ENCODE measurements at regions not wholly inside any gene's neighbourhood (a gene's known extent, or its start where the extent isn't known, plus 50 kb on each side); places are given as distances from the start of the nearest gene placed in this dataset.
A peak's percentile ranks its signal among the peaks of the same experiment; 100 is the strongest.
"Not testable (repeated sequence)": the region's sequence is repeated elsewhere in the genome, so short reads cannot be mapped to it uniquely, and the experiment has no call there.

DNA sequence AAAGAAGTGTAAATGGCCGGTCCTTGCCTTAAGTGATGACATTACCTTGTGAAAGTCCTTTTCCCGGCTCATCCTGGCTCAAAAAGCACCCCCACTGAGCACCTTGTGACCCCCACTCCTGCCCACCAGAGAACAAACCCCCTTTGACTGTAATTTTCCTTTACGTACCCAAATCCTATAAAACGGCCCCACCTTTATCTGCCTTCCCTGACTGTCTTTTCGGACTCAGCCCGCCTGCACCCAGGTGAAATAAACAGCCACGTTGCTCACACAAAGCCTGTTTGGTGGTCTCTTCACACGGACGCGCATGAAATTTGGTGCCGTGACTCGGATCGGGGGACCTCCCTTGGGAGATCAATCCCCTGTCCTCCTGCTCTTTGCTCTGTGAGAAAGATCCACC lies 112.4 kb downstream of the NPY start:
- not testable (repeated sequence) for DNase-seq

DNA sequence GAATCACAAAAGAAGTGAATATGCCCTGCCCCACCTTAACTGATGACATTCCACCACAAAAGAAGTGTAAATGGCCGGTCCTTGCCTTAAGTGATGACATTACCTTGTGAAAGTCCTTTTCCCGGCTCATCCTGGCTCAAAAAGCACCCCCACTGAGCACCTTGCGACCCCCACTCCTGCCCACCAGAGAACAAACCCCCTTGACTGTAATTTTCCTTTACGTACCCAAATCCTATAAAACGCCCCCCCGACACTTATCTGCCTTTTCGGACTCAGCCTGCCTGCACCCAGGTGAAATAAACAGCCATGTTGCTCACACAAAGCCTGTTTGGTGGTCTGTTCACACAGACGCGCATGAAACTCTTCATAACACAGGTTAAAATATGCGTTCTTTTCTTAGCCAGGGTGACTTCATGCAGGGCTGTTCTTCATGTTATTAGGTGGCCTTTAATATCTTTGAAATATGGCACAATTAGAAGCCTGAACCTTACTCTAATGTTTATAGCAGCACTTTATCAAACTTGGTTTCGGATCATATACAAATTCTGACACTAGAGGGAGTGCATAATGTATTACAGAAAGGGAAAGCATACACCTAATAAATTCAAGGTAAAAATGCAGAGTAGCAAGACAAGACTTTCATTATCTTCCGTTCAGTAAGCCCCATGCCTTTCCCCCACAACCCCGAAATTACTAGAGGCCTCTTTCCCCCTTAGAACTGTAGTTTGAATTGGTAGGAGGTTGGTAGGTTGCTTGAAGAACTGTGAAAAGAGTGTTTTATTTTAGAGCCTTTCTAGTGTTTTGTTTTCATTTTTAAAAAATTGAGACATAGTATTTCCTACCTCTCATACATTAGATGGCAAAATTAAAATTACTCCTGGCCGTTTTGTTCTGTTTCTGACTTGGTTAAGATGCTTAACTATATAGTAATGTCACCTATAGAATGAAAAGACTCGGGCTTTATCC lies 117.9 kb downstream of the NPY start:
- peak; percentile 48 for DNase-seq

DNA sequence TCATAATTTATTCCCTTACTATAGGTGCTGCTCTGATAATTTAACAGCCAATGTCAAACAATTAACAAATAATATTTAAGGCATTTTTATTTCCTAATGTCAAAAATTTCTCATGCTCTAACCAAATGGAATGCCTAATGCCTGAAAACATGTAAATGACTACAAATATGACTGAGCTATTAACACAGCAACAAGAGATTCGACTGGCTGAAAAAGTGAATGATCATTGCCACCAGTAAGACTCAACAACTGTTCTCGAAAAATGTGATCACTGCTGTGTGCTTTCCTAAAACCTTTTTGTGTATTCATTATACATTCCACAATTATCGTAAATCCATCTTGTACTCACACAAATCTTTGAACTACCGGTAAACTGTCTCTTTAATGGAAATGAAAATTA lies 118.7 kb downstream of the NPY start:
- DNase-seq, result no peak

DNA sequence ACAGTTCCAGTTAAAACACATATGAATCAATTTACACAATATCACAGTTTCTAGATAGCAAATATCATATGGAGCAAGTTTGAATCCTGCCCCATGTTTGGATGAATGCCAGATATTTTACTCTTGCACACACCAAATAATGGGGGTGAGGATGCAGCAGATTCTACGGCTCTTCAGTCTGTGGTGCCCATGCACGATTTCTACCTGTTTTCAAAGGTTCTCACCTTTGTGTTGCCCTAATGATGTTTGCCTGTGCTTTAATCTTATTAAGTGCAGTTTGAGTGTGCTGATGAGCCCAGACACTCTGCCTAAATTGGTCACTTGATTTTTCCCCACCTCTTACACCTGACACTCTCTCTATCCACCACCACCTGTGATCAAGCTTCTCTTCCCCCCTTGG lies 119.6 kb downstream of the NPY start:
- no peak for DNase-seq

DNA sequence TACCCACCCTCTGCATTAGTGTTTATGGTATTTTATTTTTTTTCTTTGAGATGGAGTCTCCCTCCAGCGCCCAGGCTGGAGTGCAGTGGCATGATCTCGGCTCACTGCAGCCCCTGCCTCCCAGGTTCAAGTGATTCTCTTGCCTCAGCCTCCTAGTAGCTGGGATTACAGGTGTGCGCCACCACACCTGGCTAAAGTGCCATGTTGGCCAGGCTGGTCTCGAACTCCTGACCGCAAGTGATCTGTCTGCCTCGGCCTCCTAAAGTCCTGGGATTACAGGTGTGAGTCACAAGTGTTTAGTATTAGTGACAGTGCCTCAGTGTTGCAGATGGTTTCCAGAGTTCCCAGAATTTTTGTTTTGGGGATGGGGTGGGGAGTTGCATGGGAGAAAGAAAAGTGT lies 120.3 kb downstream of the NPY start:
- DNase-seq, result no peak

DNA sequence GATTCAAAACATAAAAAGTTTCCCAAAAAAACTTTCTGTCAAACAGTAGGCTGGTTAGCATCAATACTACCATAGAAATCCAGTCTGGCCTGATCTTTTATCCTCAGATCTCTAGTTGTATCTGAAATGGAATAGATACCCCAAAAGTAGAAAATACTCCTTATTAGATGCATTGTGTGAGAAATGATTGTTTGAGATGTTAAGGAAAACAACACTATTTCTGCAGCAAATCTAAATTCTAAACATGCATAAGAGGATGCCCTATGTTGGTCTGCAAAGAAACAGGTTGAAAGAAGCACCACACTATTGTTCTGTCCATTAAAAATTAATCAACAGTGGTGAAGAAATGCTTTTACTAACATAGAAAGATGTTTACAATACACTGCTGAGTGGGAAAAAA lies 121.0 kb downstream of the NPY start:
- DNase-seq, result no peak

DNA sequence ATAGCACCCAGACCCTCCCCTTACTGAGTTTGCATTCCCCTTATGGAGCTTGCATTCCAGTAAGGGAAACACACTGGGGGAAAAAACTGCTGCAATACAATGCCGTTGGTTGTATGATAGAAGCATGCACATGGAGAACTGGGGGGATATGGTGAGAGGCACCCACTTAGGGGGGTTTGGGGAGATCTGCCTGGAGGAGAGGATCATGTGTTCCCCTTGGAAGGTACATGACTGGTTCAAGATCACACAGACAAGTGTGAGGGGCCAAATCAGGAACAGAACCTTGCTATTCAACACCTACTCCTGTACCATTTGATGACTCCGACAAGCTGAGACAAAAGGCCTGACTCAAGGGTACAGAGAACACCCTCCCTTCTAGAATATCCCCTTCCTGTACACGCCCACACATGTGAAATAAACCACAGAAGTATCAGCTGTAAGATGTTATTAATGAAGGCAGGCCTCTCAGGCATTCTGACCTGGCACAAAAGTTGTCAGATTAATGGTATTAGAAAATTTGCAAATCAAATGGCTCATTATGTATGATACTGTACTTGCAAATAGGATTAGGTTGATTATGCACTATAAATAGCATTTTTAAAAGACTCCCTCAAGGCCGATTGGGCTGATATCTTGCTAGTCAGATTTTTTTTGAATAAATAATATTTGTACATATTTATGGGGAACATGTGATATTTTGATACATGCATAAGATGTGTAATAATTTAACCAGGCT lies 122.2 kb downstream of the NPY start:
- DNase-seq, result no peak

DNA sequence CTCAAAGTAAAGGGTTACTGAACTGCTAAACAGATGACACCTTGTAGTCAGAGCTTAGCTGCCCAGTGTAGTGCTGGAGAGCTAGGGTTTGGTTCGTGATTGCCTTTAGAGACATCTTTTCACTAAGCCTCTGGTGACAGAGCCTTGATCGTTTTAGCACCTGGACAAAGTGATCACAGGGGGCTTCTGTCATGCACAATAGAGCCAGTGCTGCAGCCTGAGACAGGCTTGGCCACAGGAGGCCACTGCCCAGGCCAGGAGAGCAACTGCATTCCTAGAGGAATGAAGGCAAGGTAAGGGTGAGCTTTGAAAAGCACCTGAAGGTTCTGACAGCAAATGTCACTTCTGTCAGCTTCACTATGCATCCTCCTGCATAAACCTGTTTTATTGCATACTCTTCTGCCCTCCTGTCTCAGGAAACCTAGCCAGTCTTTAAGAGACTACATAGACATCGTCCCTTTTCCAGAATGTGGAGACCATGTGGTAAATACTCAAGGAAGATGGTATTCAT lies 122.9 kb downstream of the NPY start:
- no peak for DNase-seq

DNA sequence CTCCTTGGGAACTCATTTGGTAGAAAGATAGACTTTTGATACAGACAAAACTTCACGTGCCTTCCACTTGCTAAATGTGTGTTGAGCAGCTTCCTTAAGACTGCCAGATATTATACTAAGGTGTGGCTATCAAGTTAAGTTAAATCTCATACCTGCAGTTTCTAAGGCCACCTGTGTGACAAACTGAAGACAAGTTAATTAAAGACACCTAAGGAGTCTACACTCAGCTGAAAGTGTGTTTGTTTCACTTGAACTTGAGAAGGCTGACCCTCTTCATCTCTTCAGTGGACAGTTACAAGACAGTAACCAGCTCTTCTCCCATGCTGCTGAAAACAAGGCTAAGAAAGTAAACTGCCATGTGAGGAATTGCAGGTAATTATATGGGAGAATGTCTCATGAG lies 124.0 kb downstream of the NPY start:
- DNase-seq, result no peak

DNA sequence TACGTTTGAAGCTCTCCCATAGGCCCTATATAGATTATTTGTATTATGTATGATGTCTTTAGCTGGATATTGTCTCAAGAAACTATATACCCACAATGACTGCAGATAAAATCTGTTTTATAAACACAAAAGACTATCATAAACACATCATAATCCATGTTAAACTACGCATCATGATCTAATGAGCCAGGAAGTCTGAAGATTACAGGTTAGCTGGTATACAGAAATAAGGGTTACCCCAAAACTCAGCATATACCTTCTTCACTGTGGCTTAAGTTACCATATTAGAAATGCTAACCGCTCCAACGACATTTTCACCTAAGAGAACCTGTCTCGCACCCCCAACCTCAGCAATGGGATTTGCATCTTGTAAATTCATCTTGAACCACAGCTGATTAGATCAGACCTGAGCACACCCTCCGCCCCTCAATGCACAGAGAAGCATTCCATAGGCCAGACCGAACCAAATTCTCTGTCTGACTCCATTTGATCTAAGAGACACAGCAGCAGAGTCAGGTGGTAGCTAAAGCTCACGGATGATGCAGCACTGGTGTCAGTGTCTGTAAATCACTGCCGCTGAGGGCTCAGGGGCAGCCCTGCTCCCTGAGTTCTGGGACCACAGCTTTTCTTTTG lies 124.9 kb downstream of the NPY start:
- DNase-seq, result no peak

DNA sequence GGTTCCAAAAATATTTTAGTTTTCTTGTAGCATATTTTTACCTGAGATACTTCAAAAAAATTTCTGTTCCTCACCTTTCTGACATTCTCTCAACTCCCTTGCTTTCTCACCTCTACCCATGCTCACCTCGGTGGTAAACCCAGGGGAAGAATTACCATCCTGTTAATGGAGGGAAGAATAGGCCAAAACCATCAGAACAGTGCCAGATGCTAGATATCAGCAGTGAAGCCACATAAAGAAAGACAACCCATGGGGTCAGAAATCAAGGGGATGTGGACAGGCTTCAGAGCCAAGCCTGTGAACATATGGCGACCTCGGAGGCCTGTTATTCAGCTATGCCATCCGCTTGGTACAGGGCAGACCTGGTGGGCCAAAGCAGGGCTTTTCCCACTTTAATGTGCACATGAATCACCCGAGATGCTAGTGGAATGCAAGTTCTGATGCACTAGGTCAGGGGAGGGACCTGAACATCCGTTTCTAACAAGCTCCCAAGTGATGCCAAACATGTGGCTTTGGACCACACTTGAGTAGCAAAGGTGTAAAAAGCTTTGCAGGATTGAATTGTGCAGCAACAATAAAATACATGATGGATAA lies 125.5 kb downstream of the NPY start:
- no peak for DNase-seq

DNA sequence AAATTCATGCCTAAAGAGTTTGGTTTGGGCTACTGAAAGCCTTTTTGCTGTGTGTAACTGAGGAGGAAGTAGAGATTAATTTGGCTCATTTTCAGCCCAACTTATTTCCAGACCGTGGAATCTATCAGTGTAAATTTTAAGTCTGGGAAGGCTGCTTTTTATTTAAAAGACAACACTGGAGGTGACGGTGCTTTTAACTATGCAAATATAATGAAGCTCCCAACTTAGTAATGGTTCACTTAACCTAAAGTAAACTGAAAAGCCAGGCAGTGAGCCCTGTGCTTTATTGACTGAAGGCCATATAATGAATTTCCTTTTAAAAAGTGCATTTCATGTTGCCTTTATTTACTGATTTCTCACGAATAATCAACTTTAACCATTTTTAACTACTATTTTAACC lies 127.2 kb downstream of the NPY start:
- DNase-seq, result no peak

DNA sequence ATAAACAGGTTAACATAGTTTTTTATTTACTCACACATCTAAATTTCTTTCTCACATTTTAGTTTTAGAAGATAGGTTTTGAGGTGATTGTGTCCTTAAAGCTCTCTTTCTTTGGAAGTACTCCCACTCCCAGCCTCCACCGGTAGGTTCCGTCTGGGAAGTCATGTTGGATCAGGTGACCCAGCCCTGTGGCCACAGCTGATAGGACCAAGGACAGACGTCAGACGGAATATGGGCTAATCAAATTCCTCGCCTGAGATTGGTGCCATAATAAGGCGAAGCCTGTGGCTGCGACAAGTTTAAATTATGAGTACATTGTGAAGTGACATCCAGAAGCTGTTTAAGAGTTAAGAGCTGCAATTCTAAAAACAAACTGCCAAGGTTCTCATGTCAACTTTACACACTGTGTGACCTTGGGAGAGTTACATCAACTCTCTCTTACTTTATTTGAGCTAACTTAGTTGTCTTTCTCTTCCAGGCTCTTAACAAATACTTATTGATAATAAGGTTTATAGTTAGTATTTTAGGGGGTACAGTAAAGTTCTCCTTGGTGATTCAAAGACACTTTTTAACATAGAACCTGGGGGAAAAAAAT lies 133.6 kb downstream of the NPY start:
- no peak for DNase-seq

DNA sequence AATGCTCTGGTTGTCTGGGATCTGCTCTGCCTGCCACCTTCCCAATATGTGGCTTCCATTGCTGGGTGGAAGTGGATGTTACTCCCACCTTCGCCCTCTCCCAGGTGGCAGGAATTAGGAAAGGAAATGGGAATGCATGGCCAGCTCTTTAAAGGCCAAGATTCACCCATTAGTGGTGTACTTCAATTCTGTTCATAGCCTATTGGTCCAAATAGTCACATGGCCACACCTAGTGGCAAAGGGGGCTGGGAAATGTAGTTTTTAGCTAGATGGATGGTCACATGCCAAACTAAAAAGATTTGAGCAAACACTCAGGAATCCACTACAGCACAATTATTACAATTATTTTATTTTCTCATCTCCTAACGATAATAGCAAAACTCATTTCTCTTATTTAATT lies 135.1 kb downstream of the NPY start:
- peak; percentile 14 for DNase-seq

DNA sequence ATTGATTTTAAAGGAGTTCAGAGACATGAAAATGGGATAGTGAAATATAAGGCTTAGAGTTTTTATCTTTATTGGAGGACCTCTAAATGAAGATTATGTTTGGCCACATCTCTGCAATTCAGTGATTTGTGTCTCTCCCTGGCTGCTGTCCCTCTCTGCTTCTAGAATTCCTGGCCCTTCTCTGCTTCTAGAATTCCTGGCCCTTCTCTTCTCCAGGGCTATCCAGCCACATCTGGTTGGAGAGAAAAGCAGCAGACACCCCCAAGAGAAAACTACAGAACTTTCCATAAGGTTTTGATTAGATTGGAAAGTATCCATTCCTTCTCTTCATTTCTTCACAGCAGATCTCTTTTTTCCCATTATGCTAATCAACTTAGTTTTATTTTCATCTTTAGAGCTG lies 135.5 kb downstream of the NPY start:
- no peak for DNase-seq

DNA sequence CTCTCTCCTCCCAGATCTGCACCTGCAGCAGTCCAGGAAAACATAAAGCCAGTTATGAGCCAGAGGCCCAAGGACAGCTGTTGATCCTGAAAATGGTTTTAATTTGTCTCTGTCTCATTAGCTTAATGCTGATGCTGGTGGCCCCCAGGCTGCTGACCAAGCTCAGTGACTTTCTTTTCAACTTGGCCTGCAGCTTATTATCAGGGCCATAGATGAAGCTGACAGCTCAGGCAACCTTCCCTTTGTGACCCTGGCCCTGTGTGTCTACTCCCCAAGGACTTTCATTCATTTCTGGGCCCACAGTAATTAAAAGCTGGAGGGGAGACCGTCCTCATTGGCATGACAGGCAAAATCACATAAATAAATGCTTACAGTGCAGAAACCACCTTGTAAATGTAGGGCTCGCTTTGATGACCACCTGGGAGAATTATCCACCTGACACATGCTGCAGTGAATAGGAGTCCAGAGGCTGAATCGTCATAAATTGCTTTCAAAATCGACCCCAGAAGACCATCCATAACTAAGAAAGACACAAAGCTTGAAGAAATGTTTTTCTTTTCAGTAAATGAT lies 138.5 kb downstream of the NPY start:
- DNase-seq, result no peak

DNA sequence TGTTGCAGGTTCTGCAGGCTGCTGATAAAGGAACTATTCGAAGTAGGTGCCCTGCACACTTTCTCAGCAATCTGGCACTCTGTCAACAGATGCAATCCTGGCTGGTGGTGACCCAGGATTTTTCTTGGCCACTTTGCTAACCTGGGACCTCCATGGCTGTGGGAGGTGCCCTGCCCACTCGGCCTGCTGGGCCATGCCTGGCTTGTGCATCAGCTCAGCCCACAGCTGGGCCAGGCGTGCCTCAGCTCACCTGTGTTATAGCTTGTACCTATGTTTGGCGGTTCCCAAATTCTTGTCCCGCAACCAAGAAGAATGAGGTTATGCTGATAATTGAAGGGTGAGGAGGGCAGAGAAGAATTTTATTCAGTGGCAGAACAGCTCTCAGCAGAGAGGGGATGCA lies 141.7 kb downstream of the NPY start:
- DNase-seq, result no peak

DNA sequence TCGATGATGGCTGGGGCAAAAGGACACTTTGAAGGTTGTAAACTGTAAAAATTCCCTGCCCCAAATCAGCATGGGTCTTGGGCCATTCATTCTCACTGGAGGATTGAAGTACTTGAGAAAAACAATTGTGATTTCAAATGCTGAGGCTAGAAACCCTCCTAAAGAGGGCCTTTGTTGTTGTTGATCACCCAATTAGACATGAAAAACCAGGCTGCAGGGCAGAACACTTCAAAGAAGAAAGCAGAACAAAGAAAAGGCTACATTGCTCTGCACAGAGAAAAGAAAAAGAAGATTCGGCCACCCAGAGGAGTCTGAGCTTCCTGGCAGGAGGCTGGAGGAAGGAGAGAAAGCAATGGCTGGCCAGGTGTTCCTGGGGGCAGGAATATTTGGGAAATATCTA lies 143.1 kb downstream of the NPY start:
- DNase-seq, result no peak

DNA sequence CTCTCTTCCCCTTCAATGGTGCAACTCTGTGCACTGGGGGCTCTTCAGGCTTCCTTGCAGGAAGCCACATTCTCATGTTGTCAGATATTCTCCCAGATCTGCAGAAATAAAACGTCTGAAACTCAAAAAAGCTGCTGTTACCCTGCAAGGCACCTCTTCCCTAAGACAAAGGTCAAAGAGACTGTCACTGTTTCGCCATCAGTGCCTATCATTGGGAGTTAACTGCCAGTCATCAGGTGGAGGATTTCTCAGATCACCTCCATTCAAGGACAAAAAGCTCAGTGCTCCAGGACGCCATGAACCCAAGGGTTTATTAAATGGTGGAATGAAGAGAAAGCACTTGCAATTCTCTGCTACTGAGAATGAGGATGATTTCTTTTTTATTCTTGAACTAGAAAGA lies 144.6 kb upstream of the PALS2 start:
- DNase-seq, result no peak

DNA sequence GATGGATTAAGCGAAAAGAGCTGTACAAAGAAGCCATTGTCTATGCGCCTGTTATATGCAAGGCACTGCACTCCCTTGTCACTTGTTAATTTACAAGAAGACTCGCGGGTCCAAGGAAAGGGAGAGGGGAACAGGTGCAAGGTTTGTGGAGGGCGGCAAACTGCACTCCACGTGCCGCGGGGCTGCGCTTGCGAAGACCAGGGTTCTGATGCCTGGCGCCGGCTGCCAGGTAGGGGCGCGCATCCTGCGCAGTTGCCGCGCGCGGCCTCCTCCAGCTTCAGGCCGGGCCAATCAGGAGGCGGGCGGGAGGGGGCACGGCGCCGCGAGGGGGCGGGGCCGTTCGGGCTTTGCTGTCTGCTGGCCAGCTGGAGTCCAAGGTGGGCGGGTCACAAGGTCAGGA lies 140.6 kb upstream of the PALS2 start:
- no peak for DNase-seq

DNA sequence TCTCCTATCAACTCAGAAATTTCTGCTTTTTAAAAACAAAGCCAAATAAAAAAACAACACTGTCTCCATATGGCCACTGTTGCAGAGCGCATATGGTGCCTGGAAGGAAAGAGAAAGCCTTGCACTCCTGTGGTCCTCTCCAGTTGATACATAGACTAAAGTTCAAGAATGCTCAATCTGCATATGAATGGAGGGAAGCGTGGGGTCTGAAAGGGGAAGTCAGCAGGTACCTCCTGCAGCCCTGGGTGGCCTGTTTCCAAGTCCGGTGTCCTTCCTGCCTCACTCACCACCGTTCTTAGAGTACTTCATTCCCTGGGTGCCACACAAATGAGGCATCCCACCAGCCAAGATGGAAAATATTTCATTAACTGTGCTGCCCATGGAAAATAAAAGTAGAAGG lies 138.3 kb upstream of the PALS2 start:
- no peak for DNase-seq

DNA sequence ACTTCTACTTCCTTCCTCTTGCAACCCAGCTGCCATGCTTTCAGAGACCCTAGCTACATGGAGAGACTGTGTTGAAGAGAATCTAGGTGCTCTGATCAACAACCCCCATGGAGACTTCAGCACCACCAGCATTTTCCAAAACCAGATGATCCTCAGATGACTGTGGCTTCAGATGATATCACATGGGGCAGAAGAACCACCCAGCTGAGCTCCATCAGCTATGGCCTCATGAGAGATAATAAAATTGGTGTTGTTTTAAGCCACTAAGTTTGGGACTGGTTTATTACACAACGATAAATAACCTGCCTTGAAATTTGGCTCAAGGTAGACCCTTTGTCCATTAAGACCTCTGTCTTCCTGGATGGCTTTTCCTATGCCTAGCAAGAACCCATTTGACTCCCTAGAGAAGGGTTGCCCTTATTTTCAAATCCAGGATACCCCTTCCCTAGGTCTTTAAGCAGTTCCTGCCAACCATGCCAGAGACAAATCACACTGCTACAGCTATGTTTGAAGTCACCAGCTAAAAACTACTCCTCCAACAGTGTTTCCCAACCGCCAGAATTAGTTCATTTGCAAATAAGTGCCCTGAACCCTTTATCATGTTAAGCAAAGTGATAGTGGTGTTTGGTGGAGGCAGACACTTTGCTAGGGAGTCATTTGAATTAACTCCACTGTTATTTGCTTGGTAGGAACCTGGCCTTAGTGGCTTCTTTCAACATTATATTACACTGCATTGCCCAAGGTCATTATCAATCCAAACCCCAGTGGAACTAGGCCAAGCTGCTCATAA lies 136.9 kb upstream of the PALS2 start:
- DNase-seq, result no peak

Data from OCI-M1 (cell line).